ENCODE measurements at regions not wholly inside any gene's neighbourhood (a gene's known extent, or its start where the extent isn't known, plus 50 kb on each side); places are given as distances from the start of the nearest gene placed in this dataset.

- TF ChIP-seq CTCF (IDR thresholded peaks at IDR 0.05) (no peak), POLR2A (IDR thresholded peaks at IDR 0.05) (no peak), POLR2AphosphoS5 (IDR thresholded peaks at IDR 0.05; ENCODE audit: insufficient read depth in 1 of 2, low read depth in 1 of 2) (no peak)
These were observed 229.1 kb upstream of the ZBED5 start for GRCh38 chr11:11086979-11087378.

Measured in vagina (tissue), 2 donors.